NCI-H1092 (cell line): ENCODE measurements at regions not wholly inside any gene's neighbourhood (a gene's known extent, or its start where the extent isn't known, plus 50 kb on each side); places are given as distances from the start of the nearest gene placed in this dataset.

Source experiments
- DNase-seq: peaks from one replicate; lab custom pipeline; 2025; lab: John Stamatoyannopoulos, UW

GRCh38 chr18:56083523-56084287, 495.7 kb upstream of the TCF4 start:
- no peak for DNase-seq

- no peak for DNase-seq
These were observed 495.1 kb upstream of the TCF4 start for GRCh38 chr18:56083097-56083521.

GRCh38 chr18:56076723-56077122, 488.7 kb upstream of the TCF4 start:
- DNase-seq, result no peak

- DNase-seq, result no peak
These were observed 480.7 kb upstream of the TCF4 start for GRCh38 chr18:56068701-56069100.

- no peak for DNase-seq
These were observed 480.1 kb upstream of the TCF4 start for GRCh38 chr18:56067969-56068671.

GRCh38 chr18:56067214-56067894, 479.4 kb upstream of the TCF4 start:
- no peak for DNase-seq

- DNase-seq, result no peak
These were observed 478.7 kb upstream of the TCF4 start for GRCh38 chr18:56066524-56067213.

GRCh38 chr18:56065086-56065485, 477.1 kb upstream of the TCF4 start:
- no peak for DNase-seq

- DNase-seq, result no peak
These were observed 474.9 kb upstream of the TCF4 start for GRCh38 chr18:56062931-56063330.

- no peak for DNase-seq
These were observed 473.1 kb upstream of the TCF4 start for GRCh38 chr18:56060967-56061541.

- no peak for DNase-seq
These were observed 464.2 kb upstream of the TCF4 start for GRCh38 chr18:56052202-56052601.

- no peak for DNase-seq
These were observed 456.2 kb upstream of the TCF4 start for GRCh38 chr18:56044239-56044638.

- DNase-seq, result no peak
These were observed 455.7 kb upstream of the TCF4 start for GRCh38 chr18:56043641-56044061.

GRCh38 chr18:56042915-56043536, 455.0 kb upstream of the TCF4 start:
- no peak for DNase-seq

- DNase-seq, result no peak
These were observed 450.4 kb upstream of the TCF4 start for GRCh38 chr18:56038171-56039030.

- peak; percentile 23 for DNase-seq
These were observed 448.7 kb upstream of the TCF4 start for GRCh38 chr18:56036741-56037140.

- no peak for DNase-seq
These were observed 447.6 kb upstream of the TCF4 start for GRCh38 chr18:56035546-56035945.

- DNase-seq, result no peak
These were observed 447.0 kb upstream of the TCF4 start for GRCh38 chr18:56034949-56035348.

GRCh38 chr18:56030060-56030459, 442.1 kb upstream of the TCF4 start:
- DNase-seq, result no peak

- DNase-seq, result no peak
These were observed 440.5 kb upstream of the TCF4 start for GRCh38 chr18:56028514-56028913.

GRCh38 chr18:56026509-56026908, 438.5 kb upstream of the TCF4 start:
- no peak for DNase-seq
